B cell (primary cell): ENCODE measurements at regions not wholly inside any gene's neighbourhood (a gene's known extent, or its start where the extent isn't known, plus 50 kb on each side); places are given as distances from the start of the nearest gene placed in this dataset.

ENCODE experiments used
- ATAC-seq: fragments of 200-7000 bp; cut with Tn5 transposase; one replicate; pipeline ENCODE4 v1.10.0; 2021; ENCODE audit warnings: low read depth, mild to moderate bottlenecking, moderate number of reproducible peaks, moderate library complexity
- CTCF ChIA-PET: fragments of 350-600 bp; sonication (Branson Sonifier 250); formaldehyde crosslinking; loops from one replicate; lab custom pipeline; 2021; ENCODE audit warnings: antibody characterized with exemption, inconsistent platforms; lab: Charles Lee
- POLR2A ChIA-PET: fragments of 350-600 bp; sonication (Branson Sonifier 250); formaldehyde crosslinking; loops from one replicate; lab custom pipeline; 2021; ENCODE audit warnings: antibody characterized with exemption; lab: Charles Lee
- DNase-seq: peaks from one replicate; pipeline ENCODE4 v3.0.0; 2013
- H2AFZ ChIP-seq: 2 replicates; pipeline ENCODE4 v1.6.1; 2012; ENCODE audit warnings: mild to moderate bottlenecking, low read depth, low read length; ENCODE audit not compliant: insufficient read depth, poor library complexity, severe bottlenecking
- H3K27ac ChIP-seq, 2 donors: 1 replicate in 1 of 2; 2 replicates in 1 of 2; pipeline ENCODE4 v1.5.1; 2012 to 2013; ENCODE audit warnings: low read length in 2 of 2, mild to moderate bottlenecking in 2 of 2, moderate library complexity in 1 of 2
- H3K27me3 ChIP-seq, 4 experiments: fragments of 200-600 bp in 1 of 4; sonication (generic) in 1 of 4; replicated peaks in 1 of 4; 1 replicate in 2 of 4; 2 replicates in 2 of 4; pipeline versions ENCODE4 v1.6.1 to v1.7.0; 2013 to 2016; ENCODE audit warnings: low read length in 3 of 4, mild to moderate bottlenecking in 2 of 4, mixed read lengths in 1 of 4, moderate library complexity in 1 of 4; ENCODE audit not compliant: insufficient read depth in 4 of 4, control insufficient read depth in 3 of 4; ENCODE audit errors: control extremely low read depth in 1 of 4
- H3K36me3 ChIP-seq, 2 experiments: replicated peaks in 1 of 2; 1 replicate in 1 of 2; 2 replicates in 1 of 2; pipeline versions ENCODE4 v1.6.1 to v1.7.1; 2013; ENCODE audit warnings: low read length in 1 of 2; ENCODE audit not compliant: insufficient read depth in 2 of 2, control insufficient read depth in 1 of 2; ENCODE audit errors: control extremely low read depth in 1 of 2, extremely low read depth in 1 of 2
- H3K4me1 ChIP-seq, 2 donors: fragments of 200-600 bp in 1 of 2; sonication (generic) in 1 of 2; 1 replicate in 1 of 2; 2 replicates in 1 of 2; pipeline versions ENCODE4 v1.5.1 to v1.6.1; 2013 to 2017; ENCODE audit warnings: low read length in 2 of 2; ENCODE audit not compliant: control insufficient read depth in 2 of 2, insufficient read depth in 2 of 2
- H3K4me2 ChIP-seq: replicated peaks from 2 replicates; pipeline ENCODE3; 2012; ENCODE audit warnings: mild to moderate bottlenecking, low read depth, low read length; ENCODE audit not compliant: poor library complexity, severe bottlenecking
- H3K4me3 ChIP-seq, 5 experiments: fragments of 200-600 bp in 1 of 5; sonication (generic) in 1 of 5; 1 replicate in 3 of 5; 2 replicates in 2 of 5; pipeline versions ENCODE4 v1.5.1 to v1.7.0; 2011 to 2016; ENCODE audit warnings: low read length in 4 of 5, mild to moderate bottlenecking in 4 of 5, low read depth in 2 of 5, control low read depth in 1 of 5, moderate library complexity in 1 of 5; ENCODE audit not compliant: insufficient read depth in 1 of 5; ENCODE audit errors: control extremely low read depth in 1 of 5, extremely low read depth in 1 of 5
- H3K79me2 ChIP-seq: fragments of 200-600 bp; sonication (generic); one replicate; pipeline ENCODE4 v1.6.0; 2016; ENCODE audit warnings: low read length; ENCODE audit not compliant: control insufficient read depth, insufficient read depth
- H3K9ac ChIP-seq: fragments of 200-600 bp; sonication (generic); 2 replicates; pipeline ENCODE4 v1.6.1; 2017; ENCODE audit warnings: mild to moderate bottlenecking, low read length, moderate library complexity
- H3K9me3 ChIP-seq, 3 donors: one replicate each; pipeline versions ENCODE4 v1.6.1 to v1.7.1; 2013; ENCODE audit warnings: low read length in 2 of 3; ENCODE audit not compliant: control insufficient read depth in 2 of 3, insufficient read depth in 1 of 3; ENCODE audit errors: control extremely low read depth in 1 of 3
- H4K20me1 ChIP-seq: 2 replicates; pipeline ENCODE4 v1.6.0; 2012; ENCODE audit warnings: mild to moderate bottlenecking, low read length; ENCODE audit not compliant: insufficient read depth, control insufficient read depth, poor library complexity, severe bottlenecking
- H3K27ac Mint-ChIP-seq: one replicate; pipeline ENCODE4 v1.8.0; 2021; ENCODE audit warnings: mixed read lengths
- H3K27me3 Mint-ChIP-seq: one replicate; pipeline ENCODE4 v1.8.0; 2021; ENCODE audit warnings: mixed read lengths
- H3K4me1 Mint-ChIP-seq: one replicate; pipeline ENCODE4 v1.8.0; 2021; ENCODE audit warnings: mixed read lengths
- H3K4me3 Mint-ChIP-seq: one replicate; pipeline ENCODE4 v1.8.0; 2021; ENCODE audit warnings: mixed read lengths
- H3K9me3 Mint-ChIP-seq: one replicate; pipeline ENCODE4 v1.8.0; 2022; ENCODE audit warnings: mixed read lengths; ENCODE audit not compliant: insufficient read depth
- CTCF ChIP-seq: fragments of 200-600 bp; IDR thresholded peaks from one replicate; pipeline ENCODE4 v1.8.0; 2022; ENCODE audit warnings: antibody characterized with exemption, mild to moderate bottlenecking
- EZH2 ChIP-seq: IDR thresholded peaks from 2 replicates; pipeline ENCODE4 v1.6.1; 2012; ENCODE audit warnings: borderline replicate concordance, low read depth, mild to moderate bottlenecking, moderate library complexity, low read length; ENCODE audit not compliant: insufficient read depth, poor library complexity, severe bottlenecking
- WGBS: methylation state at CpG from one replicate; pipeline ENCODE4 v1.1.5; 2013; ENCODE audit warnings: missing lambda C conversion rate; ENCODE audit not compliant: insufficient coverage; 5-methylcytosine and 5-hydroxymethylcytosine counted together
- intact Hi-C: fragments of 100-400 bp; cut with micrococcal nuclease; formaldehyde crosslinking; loops from one replicate; pipeline ENCODE4 v1.10.0; 2022

GRCh38 chr17:53538129-53538617, 284.6 kb upstream of the KIF2B start:
- H3K27me3 Mint-ChIP-seq: no peaks in the 10 kb centered on the region
- H3K27ac Mint-ChIP-seq: no peak overlapping the region
- no peak overlapping the region for H3K4me3 Mint-ChIP-seq
- DNase-seq (no peak), ATAC-seq (no peak)
- Histone ChIP-seq H3K4me2 (no peak overlapping the region), H3K79me2 (no peaks in the 10 kb centered on the region), H3K27ac (no peak overlapping the region), H3K9me3 (no peaks in the 10 kb centered on the region), H3K27me3 (no peaks in the 10 kb centered on the region), H3K4me3 (no peak overlapping the region), H2AFZ (no peak overlapping the region), H3K9ac (no peak overlapping the region), H3K4me1 (no peaks in the 10 kb centered on the region), H4K20me1 (no peaks in the 10 kb centered on the region), H3K36me3 (no peaks in the 10 kb centered on the region)
- no peaks in the 10 kb centered on the region for H3K4me1 Mint-ChIP-seq
- intact Hi-C loops: no loop called here
- WGBS: no CpG with 5 or more reads among the region's 2 CpGs
- peaks cover 1% of the 10 kb centered on the region for H3K9me3 Mint-ChIP-seq
- TF ChIP-seq CTCF (no peak), EZH2 (no peak)
- ChIA-PET CTCF (no interaction called here), POLR2A (no interaction called here)

GRCh38 chr17:53527473-53527872, 295.3 kb upstream of the KIF2B start:
- Histone ChIP-seq H3K4me1 (no peaks in the 10 kb centered on the region), H3K27ac (no peak overlapping the region), H3K9me3 (no peaks in the 10 kb centered on the region), H3K4me3 (no peak overlapping the region), H3K27me3 (no peaks in the 10 kb centered on the region), H4K20me1 (no peaks in the 10 kb centered on the region), H2AFZ (no peak overlapping the region), H3K9ac (no peak overlapping the region), H3K79me2 (no peaks in the 10 kb centered on the region), H3K4me2 (no peak overlapping the region), H3K36me3 (no peaks in the 10 kb centered on the region)
- Mint-ChIP-seq H3K27ac (no peak overlapping the region), H3K4me3 (no peak overlapping the region), H3K4me1 (no peaks in the 10 kb centered on the region), H3K27me3 (no peaks in the 10 kb centered on the region), H3K9me3 (peaks cover 6% of the 10 kb centered on the region)
- intact Hi-C loops: no loop called here
- ChIA-PET CTCF (no interaction called here), POLR2A (no interaction called here)
- DNase-seq (no peak), ATAC-seq (no peak)
- TF ChIP-seq EZH2 (no peak), CTCF (no peak)
